Hepatocyte (in vitro differentiated cells): ENCODE measurements at regions not wholly inside any gene's neighbourhood (a gene's known extent, or its start where the extent isn't known, plus 50 kb on each side); places are given as distances from the start of the nearest gene placed in this dataset.

Experiments
- DNase-seq: peaks from one replicate; pipeline ENCODE4 v3.0.0-alpha.2; 2016; ENCODE audit warnings: low spot score
- H2AFZ ChIP-seq: fragments of 200-600 bp; sonication (generic); 2 replicates; pipeline ENCODE4 v1.6.0; 2016; ENCODE audit warnings: antibody characterized with exemption, mild to moderate bottlenecking
- H3K27ac ChIP-seq: fragments of 200-600 bp; sonication (generic); 2 replicates; pipeline ENCODE4 v1.5.1; 2016; ENCODE audit warnings: mild to moderate bottlenecking
- H3K27me3 ChIP-seq: fragments of 200-600 bp; sonication (generic); 2 replicates; pipeline ENCODE4 v1.6.1; 2016
- H3K36me3 ChIP-seq: fragments of 200-600 bp; sonication (generic); replicated peaks from 2 replicates; pipeline ENCODE4 v1.5.1; 2016; ENCODE audit warnings: low read depth; ENCODE audit not compliant: insufficient read depth
- H3K4me1 ChIP-seq: fragments of 200-600 bp; sonication (generic); 2 replicates; pipeline ENCODE4 v1.5.1; 2016; ENCODE audit warnings: mild to moderate bottlenecking, moderate library complexity; ENCODE audit not compliant: insufficient read depth
- H3K4me2 ChIP-seq: fragments of 200-600 bp; sonication (generic); 2 replicates; pipeline ENCODE4 v1.6.0; 2016
- H3K4me3 ChIP-seq: fragments of 200-600 bp; sonication (generic); 2 replicates; pipeline ENCODE4 v1.5.1; 2016; ENCODE audit warnings: mild to moderate bottlenecking
- H3K79me2 ChIP-seq: fragments of 200-600 bp; sonication (generic); 2 replicates; pipeline ENCODE4 v1.6.0; 2017; ENCODE audit warnings: mild to moderate bottlenecking
- H3K9me2 ChIP-seq: fragments of 200-600 bp; sonication (generic); replicated peaks from 2 replicates; pipeline ENCODE4 v1.6.0; 2017; ENCODE audit warnings: mild to moderate bottlenecking; ENCODE audit not compliant: insufficient read depth
- H3K9me3 ChIP-seq: fragments of 200-600 bp; sonication (generic); 2 replicates; pipeline ENCODE4 v1.5.1; 2016; ENCODE audit warnings: low read depth, mild to moderate bottlenecking
- H4K20me1 ChIP-seq: fragments of 200-600 bp; sonication (generic); 2 replicates; pipeline ENCODE4 v1.6.0; 2016; ENCODE audit warnings: mild to moderate bottlenecking; ENCODE audit not compliant: insufficient read depth, poor library complexity, severe bottlenecking
- CTCF ChIP-seq: fragments of 200-600 bp; sonication (generic); IDR thresholded peaks from 2 replicates; pipeline ENCODE4 v1.5.1; 2016; ENCODE audit warnings: antibody characterized with exemption, mild to moderate bottlenecking; ENCODE audit not compliant: poor library complexity
- EZH2 ChIP-seq: fragments of 200-600 bp; sonication (generic); IDR thresholded peaks from 2 replicates; pipeline ENCODE4 v1.6.1; 2016; ENCODE audit warnings: antibody characterized with exemption, mild to moderate bottlenecking, borderline replicate concordance
- EZH2phosphoT487 ChIP-seq: fragments of 200-600 bp; sonication (generic); IDR thresholded peaks from one replicate; pipeline ENCODE4 v1.6.1; 2018; ENCODE audit warnings: antibody characterized with exemption, mild to moderate bottlenecking, low read depth, moderate library complexity; ENCODE audit not compliant: unreplicated experiment, severe bottlenecking
- WGBS: methylation state at CpG from one replicate; pipeline ENCODE4 v1.1.6; 2016; ENCODE audit warnings: low lambda C conversion rate; ENCODE audit errors: missing lambda C conversion rate; 5-methylcytosine and 5-hydroxymethylcytosine counted together

GRCh38 chr14:29077916-29078315, 311.3 kb downstream of the FOXG1 start:
- Histone ChIP-seq H3K27ac (no peak overlapping the region), H3K36me3 (no peaks in the 10 kb centered on the region), H3K27me3 (no peaks in the 10 kb centered on the region), H2AFZ (no peak overlapping the region), H3K4me3 (no peak overlapping the region), H3K9me3 (no peaks in the 10 kb centered on the region), H4K20me1 (no peaks in the 10 kb centered on the region), H3K79me2 (no peaks in the 10 kb centered on the region), H3K4me1 (no peaks in the 10 kb centered on the region), H3K9me2 (no peaks in the 10 kb centered on the region), H3K4me2 (no peak overlapping the region)
- TF ChIP-seq EZH2 (no peak), EZH2phosphoT487 (no peak), CTCF (no peak)
- no peak for DNase-seq
- WGBS: 83% methylated on average over 2 of the region's 2 CpGs

DNA sequence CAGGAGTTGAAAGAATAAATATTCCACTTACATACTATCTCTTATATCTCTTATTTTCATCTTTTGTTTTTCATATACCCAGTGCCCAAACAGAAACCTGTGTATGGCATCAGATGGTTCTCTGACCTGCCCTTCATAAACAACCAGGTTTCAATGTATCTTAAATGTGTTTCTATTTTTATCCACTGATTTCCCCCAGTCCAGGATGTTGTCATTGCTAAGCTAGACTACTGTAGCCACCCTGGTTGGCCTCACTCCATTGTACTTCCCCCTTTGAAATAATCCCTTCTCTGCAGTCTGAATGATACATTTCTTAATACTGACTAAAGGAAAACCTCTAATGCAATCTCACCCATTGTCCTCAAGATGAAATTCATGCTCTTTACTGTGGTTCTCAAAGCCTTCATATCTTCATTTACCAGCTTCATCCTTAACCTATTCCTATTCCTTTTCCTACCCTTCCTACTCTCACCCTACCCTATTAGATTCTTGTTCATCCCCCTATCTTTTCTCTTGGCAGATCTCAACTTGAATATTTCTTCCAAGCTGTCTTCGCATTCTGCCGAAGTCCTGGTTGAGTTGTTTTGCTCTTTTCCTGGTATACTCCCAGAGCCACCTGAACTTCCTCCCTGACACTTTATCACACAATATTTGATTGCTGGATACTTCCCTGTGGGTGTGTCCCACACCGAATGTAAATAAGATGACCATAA, 312.4 kb downstream of the FOXG1 start:
- Histone ChIP-seq H3K4me1 (no peaks in the 10 kb centered on the region), H3K9me2 (no peaks in the 10 kb centered on the region), H3K36me3 (no peaks in the 10 kb centered on the region), H4K20me1 (no peaks in the 10 kb centered on the region), H2AFZ (no peak overlapping the region), H3K4me3 (no peak overlapping the region), H3K79me2 (no peaks in the 10 kb centered on the region), H3K9me3 (no peaks in the 10 kb centered on the region), H3K4me2 (no peak overlapping the region), H3K27ac (no peak overlapping the region), H3K27me3 (no peaks in the 10 kb centered on the region)
- no peak for TF ChIP-seq EZH2
- no peak for TF ChIP-seq CTCF
- TF ChIP-seq EZH2phosphoT487: no peak
- DNase-seq: no peak
- 86% methylated on average over 3 of the region's 3 CpGs for WGBS

DNA sequence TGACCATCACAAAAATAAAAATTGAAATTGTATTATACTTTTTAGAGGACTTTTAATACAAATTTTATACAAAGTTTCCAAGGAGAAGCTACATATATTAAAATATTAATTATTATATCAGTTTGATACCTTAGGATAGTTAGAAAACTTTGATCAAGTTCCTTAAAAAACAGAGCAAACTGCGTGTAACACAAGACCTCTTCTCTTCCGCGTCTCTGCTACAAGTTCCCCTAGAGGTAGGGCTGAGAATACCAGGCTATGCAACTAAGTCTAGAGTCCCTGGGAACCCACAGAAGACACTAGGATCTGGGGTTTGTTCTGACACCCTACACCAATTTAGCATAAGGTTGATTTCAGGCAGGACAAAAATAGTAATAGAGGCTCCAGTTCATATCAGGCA, 319.0 kb downstream of the FOXG1 start:
- peak; percentile 22 for TF ChIP-seq CTCF
- TF ChIP-seq EZH2phosphoT487: no peak
- no peak for TF ChIP-seq EZH2
- 19% methylated on average over 3 of the region's 3 CpGs for WGBS
- H4K20me1 ChIP-seq: no peaks in the 10 kb centered on the region
- no peak overlapping the region for H3K4me2 ChIP-seq
- no peaks in the 10 kb centered on the region for H3K36me3 ChIP-seq
- no peaks in the 10 kb centered on the region for H3K79me2 ChIP-seq
- H2AFZ ChIP-seq: no peak overlapping the region
- no peaks in the 10 kb centered on the region for H3K27me3 ChIP-seq
- no peak overlapping the region for H3K4me3 ChIP-seq
- no peak overlapping the region for H3K27ac ChIP-seq
- no peaks in the 10 kb centered on the region for H3K4me1 ChIP-seq
- H3K9me2 ChIP-seq: no peaks in the 10 kb centered on the region
- H3K9me3 ChIP-seq: no peaks in the 10 kb centered on the region
- DNase-seq: peak; percentile 26

GRCh38 chr14:29089849-29090248, 323.3 kb downstream of the FOXG1 start:
- TF ChIP-seq CTCF: no peak
- no peak for TF ChIP-seq EZH2phosphoT487
- TF ChIP-seq EZH2: no peak

More at GRCh38 chr14:29089849-29090248, 323.3 kb downstream of the FOXG1 start:
- no peak for DNase-seq
- Histone ChIP-seq H4K20me1 (no peaks in the 10 kb centered on the region), H2AFZ (no peak overlapping the region), H3K27me3 (no peaks in the 10 kb centered on the region), H3K4me2 (no peak overlapping the region), H3K27ac (no peak overlapping the region), H3K4me1 (no peaks in the 10 kb centered on the region), H3K79me2 (no peaks in the 10 kb centered on the region), H3K9me3 (no peaks in the 10 kb centered on the region), H3K36me3 (no peaks in the 10 kb centered on the region), H3K4me3 (no peak overlapping the region), H3K9me2 (no peaks in the 10 kb centered on the region)
- WGBS: 17% methylated on average over 1 of the region's 1 CpG
